ENCODE measurements at regions not wholly inside any gene's neighbourhood (a gene's known extent, or its start where the extent isn't known, plus 50 kb on each side); places are given as distances from the start of the nearest gene placed in this dataset.

GRCh38 chrX:97705936-97706335, 822.2 kb downstream of the RPA4 start:
- no peak overlapping the region for H3K27ac ChIP-seq (ENCODE audit: low read depth, low read length)
- no peak overlapping the region for H2AFZ ChIP-seq (ENCODE audit: low read length)
- no peaks in the 10 kb centered on the region for H3K27me3 ChIP-seq (ENCODE audit: insufficient read depth, low read length)
- TF ChIP-seq, protein P1, sequence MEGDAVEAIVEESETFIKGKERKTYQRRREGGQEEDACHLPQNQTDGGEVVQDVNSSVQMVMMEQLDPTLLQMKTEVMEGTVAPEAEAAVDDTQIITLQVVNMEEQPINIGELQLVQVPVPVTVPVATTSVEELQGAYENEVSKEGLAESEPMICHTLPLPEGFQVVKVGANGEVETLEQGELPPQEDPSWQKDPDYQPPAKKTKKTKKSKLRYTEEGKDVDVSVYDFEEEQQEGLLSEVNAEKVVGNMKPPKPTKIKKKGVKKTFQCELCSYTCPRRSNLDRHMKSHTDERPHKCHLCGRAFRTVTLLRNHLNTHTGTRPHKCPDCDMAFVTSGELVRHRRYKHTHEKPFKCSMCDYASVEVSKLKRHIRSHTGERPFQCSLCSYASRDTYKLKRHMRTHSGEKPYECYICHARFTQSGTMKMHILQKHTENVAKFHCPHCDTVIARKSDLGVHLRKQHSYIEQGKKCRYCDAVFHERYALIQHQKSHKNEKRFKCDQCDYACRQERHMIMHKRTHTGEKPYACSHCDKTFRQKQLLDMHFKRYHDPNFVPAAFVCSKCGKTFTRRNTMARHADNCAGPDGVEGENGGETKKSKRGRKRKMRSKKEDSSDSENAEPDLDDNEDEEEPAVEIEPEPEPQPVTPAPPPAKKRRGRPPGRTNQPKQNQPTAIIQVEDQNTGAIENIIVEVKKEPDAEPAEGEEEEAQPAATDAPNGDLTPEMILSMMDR (IDR thresholded peaks at IDR 0.05; ENCODE audit: extremely low read depth, low read depth, low read length): no peak
- H3K36me3 ChIP-seq (ENCODE audit: insufficient read depth, low read length): no peaks in the 10 kb centered on the region
- H3K4me3 ChIP-seq (ENCODE audit: insufficient read depth, low read length): no peak overlapping the region
- no peak overlapping the region for H3K4me2 ChIP-seq (ENCODE audit: insufficient read depth, low read length)
- H3K79me2 ChIP-seq (ENCODE audit: insufficient read depth, low read length): no peaks in the 10 kb centered on the region
- H3K4me1 ChIP-seq (ENCODE audit: insufficient read depth, low read length): no peaks in the 10 kb centered on the region
- no peak for DNase-seq (ENCODE audit: insufficient read length, low spot score, missing footprints)
- H3K9me3 ChIP-seq (ENCODE audit: low read depth, low read length): no peaks in the 10 kb centered on the region
- H4K20me1 ChIP-seq (ENCODE audit: insufficient read depth, low read length): no peaks in the 10 kb centered on the region

GRCh38 chrX:97714072-97714471, 830.4 kb downstream of the RPA4 start:
- Histone ChIP-seq H4K20me1 (ENCODE audit: insufficient read depth, low read length) (no peaks in the 10 kb centered on the region), H2AFZ (ENCODE audit: low read length) (no peak overlapping the region), H3K36me3 (ENCODE audit: insufficient read depth, low read length) (no peaks in the 10 kb centered on the region)

GRCh38 chrX:97728215-97728614, 844.5 kb downstream of the RPA4 start:
- TF ChIP-seq, protein P1 (IDR thresholded peaks at IDR 0.05; ENCODE audit: extremely low read depth, low read depth, low read length): no peak
- no peak for DNase-seq (ENCODE audit: insufficient read length, low spot score, missing footprints)
- Histone ChIP-seq H4K20me1 (ENCODE audit: insufficient read depth, low read length) (no peaks in the 10 kb centered on the region), H3K27ac (ENCODE audit: low read depth, low read length) (no peak overlapping the region), H3K4me1 (ENCODE audit: insufficient read depth, low read length) (no peaks in the 10 kb centered on the region), H3K79me2 (ENCODE audit: insufficient read depth, low read length) (no peaks in the 10 kb centered on the region), H3K4me2 (ENCODE audit: insufficient read depth, low read length) (no peak overlapping the region), H3K27me3 (ENCODE audit: insufficient read depth, low read length) (no peaks in the 10 kb centered on the region), H3K36me3 (ENCODE audit: insufficient read depth, low read length) (no peaks in the 10 kb centered on the region), H3K4me3 (ENCODE audit: insufficient read depth, low read length) (no peak overlapping the region), H3K9me3 (ENCODE audit: low read depth, low read length) (no peaks in the 10 kb centered on the region), H2AFZ (ENCODE audit: low read length) (no peak overlapping the region)

More at GRCh38 chrX:97714072-97714471, 830.4 kb downstream of the RPA4 start:
- Histone ChIP-seq H3K9me3 (ENCODE audit: low read depth, low read length) (no peaks in the 10 kb centered on the region), H3K4me1 (ENCODE audit: insufficient read depth, low read length) (no peaks in the 10 kb centered on the region), H3K79me2 (ENCODE audit: insufficient read depth, low read length) (no peaks in the 10 kb centered on the region), H3K27me3 (ENCODE audit: insufficient read depth, low read length) (no peaks in the 10 kb centered on the region), H3K4me2 (ENCODE audit: insufficient read depth, low read length) (no peak overlapping the region), H3K27ac (ENCODE audit: low read depth, low read length) (no peak overlapping the region), H3K4me3 (ENCODE audit: insufficient read depth, low read length) (no peak overlapping the region)
- TF ChIP-seq, protein P1 (IDR thresholded peaks at IDR 0.05; ENCODE audit: extremely low read depth, low read depth, low read length): no peak
- DNase-seq (ENCODE audit: insufficient read length, low spot score, missing footprints): no peak

- TF ChIP-seq, protein P1 (IDR thresholded peaks at IDR 0.05; ENCODE audit: extremely low read depth, low read depth, low read length): no peak
- no peak for DNase-seq (ENCODE audit: insufficient read length, low spot score, missing footprints)
- no peaks in the 10 kb centered on the region for H3K79me2 ChIP-seq (ENCODE audit: insufficient read depth, low read length)
These were observed 856.3 kb downstream of the RPA4 start for GRCh38 chrX:97740044-97740443.

More at GRCh38 chrX:97740044-97740443, 856.3 kb downstream of the RPA4 start:
- H3K4me2 ChIP-seq (ENCODE audit: insufficient read depth, low read length): no peak overlapping the region
- no peak overlapping the region for H2AFZ ChIP-seq (ENCODE audit: low read length)
- no peaks in the 10 kb centered on the region for H4K20me1 ChIP-seq (ENCODE audit: insufficient read depth, low read length)
- H3K27me3 ChIP-seq (ENCODE audit: insufficient read depth, low read length): no peaks in the 10 kb centered on the region
- H3K9me3 ChIP-seq (ENCODE audit: low read depth, low read length): no peaks in the 10 kb centered on the region
- no peaks in the 10 kb centered on the region for H3K4me1 ChIP-seq (ENCODE audit: insufficient read depth, low read length)
- H3K4me3 ChIP-seq (ENCODE audit: insufficient read depth, low read length): no peak overlapping the region
- no peak overlapping the region for H3K27ac ChIP-seq (ENCODE audit: low read depth, low read length)
- H3K36me3 ChIP-seq (ENCODE audit: insufficient read depth, low read length): no peaks in the 10 kb centered on the region

Data from osteoblast (primary cell).